Pancreas (tissue), 10 donors: ENCODE measurements at regions not wholly inside any gene's neighbourhood (a gene's known extent, or its start where the extent isn't known, plus 50 kb on each side); places are given as distances from the start of the nearest gene placed in this dataset.
A peak's percentile ranks its signal among the peaks of the same experiment; 100 is the strongest.

ENCODE experiments used
- ATAC-seq, 4 donors: fragments of 200-7000 bp; cut with Tn5 transposase; one replicate each; pipeline versions ENCODE4 v1.8.0 to v1.9.1; 2020; ENCODE audit warnings: mild to moderate bottlenecking in 4 of 4, moderate library complexity in 4 of 4
- DNase-seq, 6 donors: peaks; one replicate each; pipeline ENCODE4 v3.0.0-alpha.2; 2020
- FAIRE-seq: peaks from 2 replicates; lab custom pipeline; 2012; peaks lifted over from hg19 to GRCh38; lab: Jason Lieb, UNC
- H3K27ac ChIP-seq, 4 donors: fragments of 200-600 bp; sonication (generic); 1 replicate in 3 of 4; 2 replicates in 1 of 4; pipeline versions ENCODE4 v1.5.0 to v1.8.0; 2020
- H3K27me3 ChIP-seq, 4 donors: fragments of 200-600 bp; one replicate each; pipeline ENCODE4 v1.8.0; 2021
- H3K36me3 ChIP-seq, 3 donors: fragments of 200-600 bp; sonication (generic) in 1 of 3; one replicate each; pipeline versions ENCODE4 v1.5.0 to v1.8.0; 2020 to 2021
- H3K4me1 ChIP-seq, 3 donors: fragments of 200-600 bp; one replicate each; pipeline ENCODE4 v1.8.0; 2021
- H3K4me3 ChIP-seq, 4 donors: fragments of 200-600 bp; sonication (generic) in 2 of 4; one replicate each; pipeline versions ENCODE4 v1.5.0 to v1.8.0; 2020 to 2021
- H3K9me3 ChIP-seq, 4 donors: fragments of 200-600 bp; one replicate each; pipeline ENCODE4 v1.8.0; 2021
- WGBS, 2 donors: extraction: QIAGEN DNeasy Blood & Tissue Kit; methylation state at CpG; one replicate each; pipeline ENCODE4 v1.1.7; 2013; 5-methylcytosine and 5-hydroxymethylcytosine counted together
- intact Hi-C, 3 donors: fragments of 100-400 bp; cut with DNase I; formaldehyde crosslinking; loops; one replicate each; pipeline versions ENCODE4 v1.11.1 to v1.14.2; 2022
- TF ChIP-seq, protein P1 (sequence below), 4 donors: fragments of 200-600 bp; sonication (generic) in 3 of 4; IDR thresholded peaks; one replicate each; pipeline versions ENCODE4 v1.5.0 to v1.8.0; 2021; ENCODE audit warnings: antibody characterized with exemption in 4 of 4
- donor health status: healthy with polysubstance abuse.
- donor health status: DM: no; HTN: no; CAD: no; lungs with moderate emphysema.
- donor health status: DM: no; HTN: no; CAD: no.
- donor health status: control.
- donor health status: control.
- donor health status: Bipolar disorder and iron deficiency.
- donor health status: DM: yes; HTN: yes; CAD: no.
- donor health status: DM: no; HTN: no; CAD: no.
- donor health status: DM: no; HTN: no; CAD: no.
- donor health status: DM: yes; HTN: yes; CAD: no.

DNA sequence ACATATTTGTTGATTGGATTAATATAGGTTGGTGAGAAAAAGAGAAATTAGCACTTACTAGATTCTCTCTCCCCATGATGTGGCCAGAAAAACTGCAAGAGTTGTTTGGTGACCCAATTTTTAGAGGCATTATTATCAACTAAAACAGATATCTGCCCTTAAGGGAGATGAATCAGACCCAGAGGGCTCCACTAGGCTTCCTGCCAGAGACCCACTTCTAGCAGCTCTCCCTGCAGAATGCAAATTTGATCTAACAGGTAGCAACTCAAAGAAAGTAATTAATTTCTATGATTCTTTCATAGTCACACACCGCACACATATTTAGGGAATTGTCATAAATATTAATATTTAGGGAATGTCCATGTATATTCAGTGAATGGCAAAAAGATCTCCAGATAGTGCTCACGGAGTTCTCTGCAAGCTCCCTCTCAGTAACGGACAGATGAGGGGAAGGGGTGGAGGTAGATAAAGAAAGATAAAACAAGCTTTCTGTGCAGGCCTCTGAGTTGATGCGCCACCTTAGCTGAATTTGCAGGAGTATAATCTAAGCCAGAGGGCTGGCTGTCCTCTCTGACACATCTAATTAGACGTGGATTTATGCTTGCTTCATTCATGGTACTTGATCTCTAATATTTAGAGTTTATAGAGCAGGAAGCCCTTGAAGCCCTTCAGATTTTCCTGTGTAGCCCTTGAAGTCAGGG, 84.1 kb upstream of the CCDC190 start:
- Histone ChIP-seq H3K36me3 (no peaks in the 10 kb centered on the region), H3K27me3 (peaks cover 0 to 3% (median 0%) of the 10 kb centered on the region in 4 donors), H3K4me3 (no peak overlapping the region), H3K9me3 (no peaks in the 10 kb centered on the region), H3K4me1 (no peaks in the 10 kb centered on the region), H3K27ac (no peak overlapping the region)
- WGBS, 2 donors: 74 to 78% methylated on average over 5 of the region's 5 CpGs
- TF ChIP-seq, protein P1, sequence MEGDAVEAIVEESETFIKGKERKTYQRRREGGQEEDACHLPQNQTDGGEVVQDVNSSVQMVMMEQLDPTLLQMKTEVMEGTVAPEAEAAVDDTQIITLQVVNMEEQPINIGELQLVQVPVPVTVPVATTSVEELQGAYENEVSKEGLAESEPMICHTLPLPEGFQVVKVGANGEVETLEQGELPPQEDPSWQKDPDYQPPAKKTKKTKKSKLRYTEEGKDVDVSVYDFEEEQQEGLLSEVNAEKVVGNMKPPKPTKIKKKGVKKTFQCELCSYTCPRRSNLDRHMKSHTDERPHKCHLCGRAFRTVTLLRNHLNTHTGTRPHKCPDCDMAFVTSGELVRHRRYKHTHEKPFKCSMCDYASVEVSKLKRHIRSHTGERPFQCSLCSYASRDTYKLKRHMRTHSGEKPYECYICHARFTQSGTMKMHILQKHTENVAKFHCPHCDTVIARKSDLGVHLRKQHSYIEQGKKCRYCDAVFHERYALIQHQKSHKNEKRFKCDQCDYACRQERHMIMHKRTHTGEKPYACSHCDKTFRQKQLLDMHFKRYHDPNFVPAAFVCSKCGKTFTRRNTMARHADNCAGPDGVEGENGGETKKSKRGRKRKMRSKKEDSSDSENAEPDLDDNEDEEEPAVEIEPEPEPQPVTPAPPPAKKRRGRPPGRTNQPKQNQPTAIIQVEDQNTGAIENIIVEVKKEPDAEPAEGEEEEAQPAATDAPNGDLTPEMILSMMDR (IDR thresholded peaks at IDR 0.05): no peak
- FAIRE-seq (no peak), ATAC-seq (no peak), DNase-seq (no peak)
- intact Hi-C loops: no loop called here

DNA sequence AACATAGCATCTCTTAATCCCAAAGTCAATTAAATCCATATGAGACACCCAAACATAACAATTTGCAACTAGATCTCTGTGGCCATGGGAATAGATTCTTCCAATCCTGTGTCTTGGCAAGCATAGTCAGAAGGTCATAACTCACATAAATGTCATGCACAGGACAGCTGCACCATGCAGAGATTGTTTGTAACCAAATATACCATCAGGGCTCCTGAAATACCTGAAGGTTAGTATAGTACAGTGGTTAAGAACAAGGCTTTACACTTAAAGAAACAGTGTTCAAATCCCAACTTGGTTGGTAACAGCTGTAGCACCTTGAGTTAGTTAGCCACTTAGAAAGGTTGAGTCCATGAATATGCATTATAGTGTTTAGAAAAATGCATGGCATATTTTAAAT, 82.6 kb upstream of the CCDC190 start:
- Histone ChIP-seq H3K9me3 (no peaks in the 10 kb centered on the region), H3K27me3 (peaks cover 0 to 3% (median 0%) of the 10 kb centered on the region in 4 donors), H3K4me1 (no peaks in the 10 kb centered on the region), H3K36me3 (no peaks in the 10 kb centered on the region), H3K27ac (no peak overlapping the region), H3K4me3 (no peak overlapping the region)
- DNase-seq: no peak
- TF ChIP-seq, protein P1 (IDR thresholded peaks at IDR 0.05): no peak
- FAIRE-seq: no peak
- intact Hi-C loops: no loop called here
- ATAC-seq: no peak

DNA sequence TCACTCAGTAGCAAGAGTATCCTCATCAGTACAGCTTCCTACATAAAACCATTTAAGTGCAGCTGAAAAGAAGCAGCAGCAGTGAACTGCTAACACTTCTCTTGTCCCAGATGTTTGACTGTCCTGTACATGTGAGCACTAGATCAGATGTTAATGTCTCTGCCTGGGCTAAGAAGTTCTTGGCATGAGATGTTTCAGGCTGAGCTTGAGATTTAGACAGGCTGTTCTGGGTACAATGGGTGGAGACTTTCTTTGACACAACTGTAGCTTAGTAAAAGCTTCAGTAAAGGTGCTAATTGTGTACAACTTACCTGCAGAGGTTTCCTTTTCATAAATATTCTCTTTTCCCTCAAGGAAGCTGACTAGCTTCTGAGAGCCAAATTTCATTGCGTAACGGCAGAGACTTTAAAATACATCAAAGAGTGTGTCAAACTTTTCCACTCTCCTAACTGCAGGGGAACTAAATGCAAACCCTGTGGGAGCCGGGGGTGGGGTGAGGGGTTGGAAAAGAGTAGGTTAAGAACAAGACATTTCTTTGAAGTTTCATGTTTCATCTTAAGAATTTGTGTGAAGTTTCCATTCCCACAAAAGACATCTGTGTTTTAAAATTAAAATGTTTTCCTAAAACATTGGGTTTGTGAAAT, 82.1 kb upstream of the CCDC190 start:
- no peaks in the 10 kb centered on the region for H3K4me1 ChIP-seq
- no peak overlapping the region for H3K27ac ChIP-seq
- peak in 1 of 4 donors; percentile 32 for ATAC-seq
- no peak overlapping the region for H3K4me3 ChIP-seq
- no peaks in the 10 kb centered on the region for H3K36me3 ChIP-seq
- TF ChIP-seq, protein P1 (IDR thresholded peaks at IDR 0.05): no peak
- FAIRE-seq: no peak
- no peaks in the 10 kb centered on the region for H3K9me3 ChIP-seq
- peak in 1 of 6 donors; percentile 33 for DNase-seq
- intact Hi-C loops: no loop called here
- peaks cover 0 to 3% (median 0%) of the 10 kb centered on the region in 4 donors for H3K27me3 ChIP-seq
- 30% methylated on average over 3 of the region's 3 CpGs for WGBS, 2 donors

DNA sequence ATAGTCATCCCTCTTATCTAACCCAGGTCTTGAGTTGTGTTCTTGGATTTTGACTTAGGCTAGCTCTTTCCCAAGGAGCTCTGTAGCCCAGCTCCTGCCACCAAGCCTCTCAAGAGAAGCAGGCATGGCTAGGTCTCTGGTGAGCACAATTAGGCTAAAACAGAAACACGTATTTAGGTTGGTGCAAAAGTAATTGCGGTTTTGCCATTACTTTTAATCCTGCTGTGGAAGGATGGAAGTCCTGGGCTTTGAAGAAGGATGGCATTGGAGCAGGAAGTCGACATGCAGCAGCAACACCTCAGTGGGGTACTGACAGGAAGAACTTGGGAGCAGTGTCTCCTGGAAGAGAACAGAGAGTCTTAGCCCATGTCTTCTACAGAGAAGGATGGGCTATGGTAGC, 80.0 kb upstream of the CCDC190 start:
- H3K27me3 ChIP-seq: peaks cover 0 to 3% (median 0%) of the 10 kb centered on the region in 4 donors
- DNase-seq: no peak
- intact Hi-C loops: no loop called here
- ATAC-seq: no peak
- H3K36me3 ChIP-seq: no peaks in the 10 kb centered on the region
- no peak for FAIRE-seq
- H3K4me3 ChIP-seq: no peak overlapping the region
- TF ChIP-seq, protein P1 (IDR thresholded peaks at IDR 0.05): no peak
- no peaks in the 10 kb centered on the region for H3K4me1 ChIP-seq
- no peak overlapping the region for H3K27ac ChIP-seq
- WGBS, 2 donors: 45 to 71% methylated on average over 3 of the region's 3 CpGs
- H3K9me3 ChIP-seq: no peaks in the 10 kb centered on the region

DNA sequence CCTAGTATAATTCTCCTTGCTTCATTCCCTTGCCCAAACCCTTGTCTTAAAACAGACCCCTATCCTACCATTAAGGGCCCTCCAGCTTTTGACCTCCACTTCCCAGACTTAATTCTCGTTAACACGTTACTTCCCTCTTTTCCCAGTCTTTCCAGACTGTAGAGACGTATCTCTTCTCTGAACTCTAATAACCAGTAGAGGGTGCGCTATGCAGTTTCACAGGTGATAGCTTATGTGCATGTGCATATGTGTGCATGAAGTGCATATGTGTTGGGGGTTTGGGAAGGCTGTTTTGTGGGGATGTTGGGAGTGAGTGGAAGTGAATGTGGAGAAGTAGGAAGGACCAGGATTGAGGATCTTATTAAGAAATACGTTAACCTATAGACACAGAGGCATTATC, 78.1 kb upstream of the CCDC190 start:
- DNase-seq: no peak
- intact Hi-C loops: no loop called here
- Histone ChIP-seq H3K4me3 (no peak overlapping the region), H3K36me3 (no peaks in the 10 kb centered on the region), H3K4me1 (no peaks in the 10 kb centered on the region), H3K27ac (no peak overlapping the region), H3K27me3 (no peaks in the 10 kb centered on the region), H3K9me3 (no peaks in the 10 kb centered on the region)
- 71 to 80% methylated on average over 5 of the region's 5 CpGs for WGBS, 2 donors
- FAIRE-seq: no peak
- TF ChIP-seq, protein P1 (IDR thresholded peaks at IDR 0.05): no peak
- ATAC-seq: no peak
